Non-pigmented ciliary epithelial cell (primary cell): ENCODE measurements at regions not wholly inside any gene's neighbourhood (a gene's known extent, or its start where the extent isn't known, plus 50 kb on each side); places are given as distances from the start of the nearest gene placed in this dataset.

Experiments
- DNase-seq: peaks from one replicate; pipeline ENCODE4 v3.0.0-alpha.2; 2010; ENCODE audit warnings: low read depth

- no peak for DNase-seq
Measured at GRCh38 chr11:32161293-32161692, 70.4 kb downstream of the RCN1 start.

DNA sequence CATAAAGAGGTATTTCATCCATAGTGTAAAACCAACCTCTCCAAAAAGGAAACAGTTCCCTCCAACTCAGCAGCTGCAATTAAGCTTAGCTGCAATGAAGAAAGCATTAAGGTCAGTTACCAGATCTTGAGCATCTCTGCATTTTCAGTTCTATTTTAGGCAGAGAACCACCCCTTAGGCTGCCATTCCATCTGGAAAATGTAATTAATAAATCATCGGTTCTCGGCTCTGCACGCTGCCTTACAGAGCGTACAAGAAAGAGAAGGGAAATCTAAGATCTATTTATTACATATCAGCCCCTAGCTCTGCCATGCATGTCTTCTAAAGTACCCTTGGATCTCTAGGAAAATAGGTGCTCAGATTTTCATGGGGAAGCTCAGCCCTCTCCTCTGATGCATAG is 71.5 kb downstream of the RCN1 start:
- no peak for DNase-seq

DNA sequence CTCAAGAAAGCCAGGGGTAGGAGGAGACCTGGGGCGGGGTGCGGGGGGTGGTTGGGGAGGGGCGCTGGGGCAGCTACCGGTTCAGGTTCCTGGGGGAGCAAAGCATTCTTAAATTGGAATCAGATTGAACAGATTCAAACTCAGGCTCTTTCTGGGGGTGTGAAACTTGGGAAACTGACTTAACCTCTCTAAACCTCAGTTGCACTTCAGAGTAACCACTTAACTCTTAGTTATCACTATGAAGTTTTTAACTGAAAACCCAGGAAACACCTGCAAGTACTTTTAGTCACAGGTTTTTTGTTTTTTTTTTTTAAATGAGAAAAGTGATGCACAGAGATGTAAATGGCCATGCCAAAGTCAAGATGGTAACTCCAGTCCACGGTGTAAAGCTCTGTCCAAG is 72.0 kb downstream of the RCN1 start:
- no peak for DNase-seq

DNA sequence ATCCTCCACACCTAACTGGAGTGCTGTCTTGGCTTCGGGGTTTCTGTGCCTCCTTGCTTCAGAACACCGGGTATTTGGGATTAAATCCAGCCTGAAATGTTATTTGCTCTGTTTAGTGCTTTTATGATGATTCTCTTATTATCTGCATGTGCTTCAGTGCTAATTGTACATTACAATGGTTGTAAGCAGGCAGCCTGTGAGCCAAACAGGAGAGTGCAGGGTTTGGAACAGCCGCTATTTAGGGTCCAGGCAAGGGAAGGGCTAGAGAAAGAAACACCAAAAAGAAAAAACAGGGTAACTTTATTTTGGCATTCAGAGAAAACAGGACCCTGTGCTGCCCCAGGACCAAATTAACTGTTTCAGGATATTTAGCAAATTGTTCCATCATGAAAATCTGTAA is 72.7 kb downstream of the RCN1 start:
- DNase-seq: no peak

DNA sequence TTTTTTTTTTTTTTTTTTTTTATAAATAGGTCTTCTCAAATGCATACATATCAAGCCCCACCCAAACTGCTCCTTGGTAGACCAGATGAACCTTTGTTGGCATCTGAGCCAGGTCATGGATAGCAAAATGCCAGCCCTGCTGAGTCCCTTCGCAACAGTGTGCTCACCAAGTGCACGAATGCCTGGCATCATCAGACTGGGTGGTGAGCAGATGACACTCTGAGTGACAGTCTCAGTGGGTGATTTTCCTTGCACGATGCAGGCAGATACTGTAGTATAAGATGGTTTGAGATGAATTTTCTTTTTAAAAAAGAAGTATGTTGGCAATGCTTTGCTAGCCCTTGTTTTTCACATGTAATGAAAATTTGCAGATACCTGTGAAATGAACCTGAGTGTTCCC is 74.0 kb downstream of the RCN1 start:
- DNase-seq: no peak

GRCh38 chr11:32168924-32169323 is 78.0 kb downstream of the RCN1 start:
- no peak for DNase-seq

- DNase-seq: no peak
Measured at GRCh38 chr11:32171445-32171844, 80.6 kb downstream of the RCN1 start.

- DNase-seq: no peak
Measured at GRCh38 chr11:32172041-32172847, 81.4 kb downstream of the RCN1 start.

- DNase-seq: peak; percentile 24
Measured at GRCh38 chr11:32172848-32173834, 82.3 kb downstream of the RCN1 start.

DNA sequence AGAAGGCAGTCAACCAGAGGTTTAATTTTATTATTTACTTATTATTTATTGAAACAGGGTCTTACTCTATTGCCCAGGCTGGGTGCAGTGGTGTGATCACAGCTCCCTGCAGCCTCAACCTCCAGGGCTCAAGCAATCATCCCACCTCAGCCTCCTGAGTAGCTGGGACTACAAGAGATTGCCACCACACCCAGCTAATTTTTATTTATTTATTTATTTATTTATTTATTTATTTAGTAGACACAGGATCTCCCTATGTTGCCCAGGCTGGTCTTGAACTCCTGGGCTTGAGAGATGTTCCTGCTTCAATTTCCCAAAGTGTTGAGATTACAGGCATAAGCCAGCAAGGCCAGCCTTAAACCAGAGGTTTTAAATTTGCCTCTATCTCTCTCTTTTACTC is 83.1 kb downstream of the RCN1 start:
- no peak for DNase-seq

DNA sequence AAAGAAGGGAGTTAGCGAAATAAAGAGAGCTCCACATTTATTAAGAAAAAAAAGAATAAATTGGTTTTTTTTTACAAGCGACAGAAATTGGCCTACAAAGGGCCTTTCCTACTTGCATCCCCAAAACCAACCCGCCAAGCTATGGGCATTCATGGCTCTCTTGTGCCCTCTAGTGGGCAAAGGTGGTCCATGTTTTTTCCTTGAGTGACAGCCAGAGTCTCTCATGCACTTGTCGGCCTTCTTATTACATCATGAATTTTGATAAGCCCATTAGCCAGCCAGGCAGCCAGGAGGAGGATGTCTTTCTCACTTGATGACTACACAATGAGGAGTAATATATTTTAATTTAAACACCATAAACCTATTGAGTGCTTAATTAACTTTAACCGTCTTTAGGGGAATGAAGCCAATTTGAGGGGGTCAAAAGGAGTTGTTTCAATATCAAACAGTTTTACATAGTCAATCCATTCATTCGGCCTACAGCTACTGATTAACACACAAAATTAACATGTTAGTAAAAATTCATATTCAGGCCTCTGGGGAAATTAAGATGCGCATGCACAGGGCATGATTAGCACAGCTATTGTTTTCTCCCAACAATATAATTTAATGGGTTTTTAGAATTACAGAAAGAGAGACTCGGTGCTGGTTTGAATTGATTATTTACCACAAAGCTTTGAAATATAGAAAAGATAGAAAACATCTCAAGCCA is 85.5 kb downstream of the RCN1 start:
- DNase-seq: peak; percentile 42

GRCh38 chr11:32178692-32179091 is 87.8 kb downstream of the RCN1 start:
- DNase-seq: no peak

DNA sequence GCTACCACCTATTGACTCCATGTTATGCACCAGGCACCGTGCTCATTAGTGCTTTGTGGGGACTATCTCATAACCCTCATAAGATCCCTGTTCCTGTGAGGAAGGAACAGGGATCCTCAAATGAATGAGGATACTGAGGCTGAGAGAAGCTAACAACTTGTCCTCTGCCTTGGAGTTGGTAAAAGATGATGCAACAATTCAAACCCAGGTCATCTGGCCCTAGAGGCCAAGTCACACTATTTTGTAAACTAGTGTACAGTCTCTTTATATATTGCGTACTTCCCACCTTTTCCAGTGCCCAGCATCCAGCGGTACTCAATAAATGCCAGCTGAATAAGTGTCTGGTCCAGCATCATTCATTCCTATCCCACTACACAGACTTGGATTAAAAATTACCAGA is 92.6 kb downstream of the RCN1 start:
- DNase-seq: no peak

DNA sequence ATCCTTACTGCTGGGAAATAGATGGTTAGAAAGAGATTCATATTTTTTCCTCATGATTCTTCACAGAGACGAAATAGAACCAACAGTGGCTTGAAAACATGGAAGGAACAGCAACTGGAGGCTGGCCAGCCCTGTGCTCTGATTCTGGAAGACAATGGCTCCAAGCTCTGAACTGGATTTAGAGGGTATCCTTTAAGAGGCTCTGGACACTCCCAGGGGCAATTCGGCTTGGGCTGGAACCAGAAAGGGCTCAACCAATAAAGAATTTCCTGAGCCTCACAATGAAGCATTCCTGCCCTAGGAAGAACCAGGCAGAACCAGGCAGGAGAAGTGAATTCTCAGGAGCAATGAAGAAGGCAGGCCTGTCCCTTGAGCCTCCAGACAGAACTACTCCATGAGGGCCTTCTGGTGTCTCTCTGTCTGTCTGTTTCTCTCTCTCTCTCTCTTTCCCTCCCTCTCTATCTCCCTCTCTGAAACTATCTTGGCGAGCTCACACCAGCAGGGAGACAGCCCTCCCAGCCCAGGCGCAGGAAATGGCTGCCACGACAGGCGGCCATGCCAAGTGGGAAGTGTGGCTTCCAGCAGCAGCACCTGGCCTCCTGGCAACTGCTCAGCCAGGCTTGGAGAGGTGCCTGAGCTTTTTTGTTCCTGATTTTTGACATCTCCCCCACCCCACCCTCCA is 93.3 kb downstream of the RCN1 start:
- DNase-seq: no peak

GRCh38 chr11:32184723-32185376 is 94.0 kb downstream of the RCN1 start:
- no peak for DNase-seq

- DNase-seq: no peak
Measured at GRCh38 chr11:32186118-32186517, 95.2 kb downstream of the RCN1 start.

DNA sequence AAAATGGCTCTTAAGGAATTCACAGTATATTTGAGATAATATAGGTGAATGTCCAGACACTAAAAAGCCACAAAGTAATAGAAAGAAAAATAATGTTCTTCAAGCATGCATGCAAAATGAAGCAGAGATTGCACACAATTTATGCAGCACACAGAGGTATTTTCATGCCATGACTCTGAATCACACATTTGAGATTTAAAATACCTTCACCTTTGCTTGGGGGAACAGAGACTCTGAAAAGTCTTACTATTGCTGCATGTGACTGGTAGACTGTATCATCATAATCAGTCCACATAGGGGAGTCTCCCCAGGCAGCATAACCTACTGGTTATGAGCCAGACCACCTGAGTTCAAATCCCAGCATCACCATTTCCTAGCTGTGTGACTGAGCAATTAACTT is 96.2 kb downstream of the RCN1 start:
- no peak for DNase-seq

DNA sequence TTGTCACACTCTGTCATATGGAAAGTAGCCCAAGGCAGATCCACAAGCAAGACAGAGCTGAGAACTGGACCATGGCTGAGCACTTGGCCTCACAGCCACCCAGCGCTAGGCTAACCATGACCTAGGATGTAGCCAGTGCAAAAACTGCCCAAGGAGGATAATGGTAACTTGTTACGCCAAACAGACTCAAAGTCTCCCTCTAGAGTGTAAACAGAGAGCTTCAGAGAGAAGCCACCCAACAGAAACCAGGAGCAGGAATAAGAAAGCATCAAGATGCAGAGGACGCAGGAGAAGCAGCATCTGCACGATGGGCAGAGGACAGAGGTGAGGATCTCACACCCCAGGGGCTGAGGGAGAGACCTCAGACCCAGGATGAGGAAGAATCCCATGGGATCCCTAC is 97.9 kb downstream of the RCN1 start:
- no peak for DNase-seq

GRCh38 chr11:32196137-32196536 is 105.3 kb downstream of the RCN1 start:
- no peak for DNase-seq

DNA sequence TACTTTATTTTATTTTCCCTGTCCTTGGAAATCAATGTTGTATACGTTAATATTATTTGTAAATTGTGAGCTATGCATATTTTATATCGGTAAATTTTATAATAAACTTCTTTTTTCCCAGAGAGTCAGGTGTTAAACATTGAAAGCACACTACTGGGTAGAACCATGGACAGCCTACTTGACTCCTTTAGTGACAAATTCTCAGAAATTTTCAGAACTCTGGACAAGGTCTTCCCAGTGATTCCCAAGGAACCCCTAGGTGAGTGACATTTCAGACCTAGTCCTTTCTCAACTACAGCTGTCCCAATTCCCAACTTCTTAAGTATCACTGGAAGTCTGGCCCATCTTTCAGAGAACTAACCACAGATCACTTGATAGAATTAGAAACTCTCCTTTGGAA is 107.2 kb downstream of the RCN1 start:
- DNase-seq: no peak

DNA sequence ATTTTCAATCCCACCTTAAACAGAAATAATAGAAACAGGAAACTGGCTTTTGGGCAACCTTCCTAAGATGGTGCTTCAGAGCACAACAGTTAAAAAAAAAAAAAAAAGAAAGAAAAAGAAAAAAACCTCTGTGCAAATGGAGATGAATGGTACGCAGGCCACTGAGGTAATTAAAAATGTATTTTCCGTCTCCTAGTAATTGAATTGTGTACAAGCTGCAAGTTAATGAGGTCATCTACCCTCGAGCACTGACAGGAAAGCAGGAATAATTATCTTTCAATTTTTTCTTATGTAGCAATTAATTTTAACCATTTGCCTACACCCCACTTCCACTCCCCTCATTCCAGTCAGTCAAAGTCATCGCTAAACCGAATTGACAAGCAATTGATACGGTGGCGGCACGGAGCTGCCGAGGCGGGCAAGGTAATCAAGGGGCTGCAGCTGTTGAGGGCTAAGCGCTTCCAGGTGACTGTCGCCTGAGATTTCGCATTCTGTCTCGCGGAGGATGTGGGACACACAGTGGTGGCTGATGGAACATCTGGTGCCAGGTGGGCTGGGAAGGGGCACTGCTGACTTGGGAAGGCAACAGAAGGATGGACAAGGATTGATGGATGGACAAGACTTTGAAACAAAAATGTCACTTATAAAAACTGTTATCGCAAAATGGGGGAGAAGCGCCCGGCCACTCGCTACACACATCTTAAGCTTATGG is 109.4 kb downstream of the RCN1 start:
- DNase-seq: no peak
